Panc1 (cell line): ENCODE measurements at regions not wholly inside any gene's neighbourhood (a gene's known extent, or its start where the extent isn't known, plus 50 kb on each side); places are given as distances from the start of the nearest gene placed in this dataset.

Experiments used
- ATAC-seq: fragments of 200-7000 bp; cut with Tn5 transposase; 2 replicates; pipeline ENCODE4 v1.9.1; 2020; ENCODE audit warnings: mild to moderate bottlenecking, moderate library complexity
- BruUV-seq: library from RNA; stranded (reverse); fragments of 400-500 nt; replicated peaks from 2 replicates; lab custom pipeline; 2021; lab: Mats Ljungman, UMichigan
- CTCF ChIA-PET: fragments of 300-600 bp; sonication (Branson Sonifier 250); formaldehyde crosslinking; loops from one replicate; lab custom pipeline; 2022; ENCODE audit warnings: antibody characterized with exemption; lab: Charles Lee
- POLR2A ChIA-PET: fragments of 300-600 bp; sonication (Branson Sonifier 250); formaldehyde crosslinking; loops from one replicate; lab custom pipeline; 2022; ENCODE audit warnings: antibody characterized with exemption; lab: Charles Lee
- DNase-seq: peaks from one replicate; pipeline ENCODE4 v3.0.0-alpha.2; 2010; ENCODE audit warnings: low read depth, low spot score
- H3K27ac ChIP-seq: 2 replicates; pipeline ENCODE4 v1.5.1; 2011; ENCODE audit warnings: mild to moderate bottlenecking, low read length, inconsistent platforms
- H3K27me3 ChIP-seq: fragments of 200-500 bp; sonication (Bioruptor generic); 2 replicates; pipeline ENCODE4 v1.6.0; 2014; ENCODE audit warnings: low read length, inconsistent platforms; ENCODE audit not compliant: control insufficient read depth, insufficient read depth
- H3K36me3 ChIP-seq: fragments of 200-500 bp; sonication (Bioruptor generic); 2 replicates; pipeline ENCODE4 v1.5.1; 2014; ENCODE audit warnings: inconsistent platforms, mild to moderate bottlenecking, low read length, moderate library complexity; ENCODE audit not compliant: control insufficient read depth, insufficient read depth
- H3K4me1 ChIP-seq: 2 replicates; pipeline ENCODE4 v1.5.1; 2011; ENCODE audit warnings: inconsistent platforms, mild to moderate bottlenecking, low read length, moderate library complexity; ENCODE audit not compliant: control insufficient read depth, insufficient read depth
- H3K4me3 ChIP-seq, 2 experiments: 2 replicates each; pipeline ENCODE4 v1.5.1; 2011 to 2012; ENCODE audit warnings: low read depth in 2 of 2, low read length in 2 of 2, mild to moderate bottlenecking in 2 of 2, inconsistent platforms in 1 of 2, moderate library complexity in 1 of 2
- H3K9me3 ChIP-seq: fragments of 200-500 bp; sonication (Bioruptor generic); 2 replicates; pipeline ENCODE4 v1.5.1; 2014; ENCODE audit warnings: low read depth, mild to moderate bottlenecking, inconsistent platforms, low read length, moderate library complexity; ENCODE audit not compliant: control insufficient read depth, insufficient read depth
- CTCF ChIP-seq: fragments of 450-650 bp; IDR thresholded peaks from 2 replicates; pipeline ENCODE4 v1.5.1; 2017; ENCODE audit warnings: mild to moderate bottlenecking
- POLR2AphosphoS5 ChIP-seq: IDR thresholded peaks from 2 replicates; pipeline ENCODE4 v1.6.1; 2012; ENCODE audit warnings: mild to moderate bottlenecking, low read depth, low read length, moderate library complexity
- REST ChIP-seq, 2 experiments: IDR thresholded peaks; 2 replicates each; pipeline ENCODE4 v1.6.1; 2011 to 2012; ENCODE audit warnings: low read depth in 2 of 2, control low read depth in 1 of 2, low read length in 1 of 2, mild to moderate bottlenecking in 1 of 2, moderate library complexity in 1 of 2; ENCODE audit not compliant: insufficient read depth in 1 of 2
- SIN3A ChIP-seq: IDR thresholded peaks from 2 replicates; pipeline ENCODE4 v1.6.1; 2012; ENCODE audit warnings: low read depth, mild to moderate bottlenecking, low read length, moderate library complexity, borderline replicate concordance; ENCODE audit not compliant: insufficient read depth
- TCF7L2 ChIP-seq: IDR thresholded peaks from 2 replicates; pipeline ENCODE4 v1.6.1; 2011; ENCODE audit warnings: mild to moderate bottlenecking, low read depth, low read length, inconsistent platforms
- in situ Hi-C: cut with HindIII; loops from 2 replicates; pipeline ENCODE4 v1.10.0; 2016; ENCODE audit warnings: low sequenced_read_pairs, low pct_unique_long_range_greater_than_20kb
- intact Hi-C: fragments of 100-400 bp; cut with micrococcal nuclease; formaldehyde crosslinking; loops from one replicate; pipeline ENCODE4 v1.10.0; 2022; ENCODE audit not compliant: unreplicated experiment

GRCh38 chr11:70566768-70567530 is 168.6 kb downstream of the CTTN start:
- Histone ChIP-seq H3K27ac (no peak overlapping the region), H3K4me3 (no peak overlapping the region), H3K4me1 (peaks cover 12% of the 10 kb centered on the region), H3K36me3 (no peaks in the 10 kb centered on the region), H3K27me3 (peaks cover 2% of the 10 kb centered on the region; the same call in 1 of the 2 replicates), H3K9me3 (no peaks in the 10 kb centered on the region)
- TF ChIP-seq CTCF (no peak), SIN3A (no peak), POLR2AphosphoS5 (no peak), REST (IDR thresholded peaks at IDR 0.05; ENCODE audit: insufficient read depth in 1 of 2, low read depth in 2 of 2, low read length in 1 of 2) (no peak), TCF7L2 (no peak)
- POLR2A ChIA-PET = no interaction called here
- intact Hi-C loops (no loop called here), in situ Hi-C loops (no loop called here)
- CTCF ChIA-PET = no interaction called here
- DNase-seq (no peak), ATAC-seq (no peak)
- no TSS peak for BruUV-seq

GRCh38 chr11:70567680-70568034 is 169.3 kb downstream of the CTTN start:
- peak overlapping the region; percentile 46 to 81 for H3K4me3 ChIP-seq
- no peaks in the 10 kb centered on the region for H3K27me3 ChIP-seq
- ATAC-seq (peak; percentile 35), DNase-seq (no peak)
- H3K9me3 ChIP-seq = no peaks in the 10 kb centered on the region
- H3K36me3 ChIP-seq = no peaks in the 10 kb centered on the region
- in situ Hi-C loops = no loop called here
- ChIA-PET POLR2A (no interaction called here), CTCF (interaction anchor here (1.5 kb wide), 1 partner anchor 11 kb away, joined by 3 read pairs; no protein-coding TSS in a partner anchor)
- BruUV-seq = no TSS peak
- H3K27ac ChIP-seq = peak overlapping the region; percentile 89
- H3K4me1 ChIP-seq = peaks cover 12% of the 10 kb centered on the region
- no peak for TF ChIP-seq SIN3A
- TF ChIP-seq TCF7L2 = no peak
- TF ChIP-seq REST (IDR thresholded peaks at IDR 0.05; ENCODE audit: insufficient read depth in 1 of 2, low read depth in 2 of 2, low read length in 1 of 2) = no peak
- no peak for TF ChIP-seq CTCF
- no peak for TF ChIP-seq POLR2AphosphoS5
- intact Hi-C loops = no loop called here
